Ovary (tissue), 7 donors: ENCODE measurements at regions not wholly inside any gene's neighbourhood (a gene's known extent, or its start where the extent isn't known, plus 50 kb on each side); places are given as distances from the start of the nearest gene placed in this dataset.

Experiments used
- DNase-seq, 5 donors: peaks; one replicate each; pipeline ENCODE4 v3.0.0-alpha.2; 2019 to 2020
- H3K27ac ChIP-seq, 2 donors: fragments of 200-600 bp; one replicate each; pipeline versions ENCODE4 v1.5.1 to v1.8.0; 2019 to 2022
- H3K27me3 ChIP-seq: fragments of 200-600 bp; one replicate; pipeline ENCODE4 v1.8.0; 2022
- H3K36me3 ChIP-seq: fragments of 200-600 bp; sonication (generic); one replicate; pipeline ENCODE4 v1.5.1; 2019
- H3K4me1 ChIP-seq: one replicate; pipeline ENCODE4 v1.8.1; 2013; ENCODE audit warnings: mild to moderate bottlenecking, moderate library complexity; ENCODE audit not compliant: insufficient read depth
- H3K4me3 ChIP-seq: fragments of 200-600 bp; sonication (generic); one replicate; pipeline ENCODE4 v1.5.1; 2017
- H3K9me3 ChIP-seq, 2 donors: fragments of 200-600 bp in 1 of 2; sonication (generic) in 1 of 2; one replicate each; pipeline versions ENCODE4 v1.5.1 to v1.8.1; 2013 to 2019; ENCODE audit warnings: mild to moderate bottlenecking in 1 of 2, moderate library complexity in 1 of 2
- CTCF ChIP-seq, 3 donors: fragments of 450-650 bp in 2 of 3; fragments of 200-600 bp in 1 of 3; IDR thresholded peaks; one replicate each; pipeline versions ENCODE4 v1.5.1 to v1.8.0; 2016 to 2022; ENCODE audit warnings: antibody characterized with exemption in 3 of 3, mild to moderate bottlenecking in 1 of 3
- EP300 ChIP-seq: sonication (generic); formaldehyde crosslinking; IDR thresholded peaks from one replicate; pipeline ENCODE4 v1.6.1; 2017; ENCODE audit warnings: antibody characterized with exemption
- POLR2A ChIP-seq: fragments of 450-650 bp; IDR thresholded peaks from one replicate; pipeline ENCODE4 v1.6.1; 2017; ENCODE audit warnings: antibody characterized with exemption, mild to moderate bottlenecking, moderate library complexity
- WGBS, 3 donors: extraction: QIAGEN DNeasy Blood & Tissue Kit in 1 of 3; methylation state at CpG; one replicate each; pipeline versions ENCODE4 v1.1.5 to v1.1.7; 2013 to 2017; 5-methylcytosine and 5-hydroxymethylcytosine counted together
- intact Hi-C, 4 donors: fragments of 100-400 bp; cut with DNase I; formaldehyde crosslinking; loops; one replicate each; pipeline versions ENCODE4 v1.11.0 to v1.15.1; 2022 to 2023
- donor health status: DM: no; HTN: no; CAD: no; lungs with moderate emphysema.
- donor health status: DM: no; HTN: no; CAD: no.
- donor health status: Bipolar disorder and iron deficiency.
- donor health status: DM: no; HTN: no; CAD: no.
- donor health status: DM: yes; HTN: yes; CAD: no.

- Histone ChIP-seq H3K4me1 (no peaks in the 10 kb centered on the region), H3K4me3 (no peak overlapping the region), H3K36me3 (no peaks in the 10 kb centered on the region), H3K9me3 (no peaks in the 10 kb centered on the region), H3K27ac (no peak overlapping the region), H3K27me3 (no peaks in the 10 kb centered on the region)
- TF ChIP-seq EP300: no peak
- TF ChIP-seq CTCF (IDR thresholded peaks at IDR 0.05): no peak
- TF ChIP-seq POLR2A: no peak
- WGBS, 3 donors: 69 to 73% (median 71%) methylated on average over 8 of the region's 8 CpGs
- no peak for DNase-seq
- intact Hi-C loops: no loop called here
These were observed 1104.9 kb upstream of the SLC10A2 start for GRCh38 chr13:104170980-104171555.

- TF ChIP-seq POLR2A (no peak), EP300 (no peak), CTCF (IDR thresholded peaks at IDR 0.05) (no peak)
- Histone ChIP-seq H3K27me3 (no peaks in the 10 kb centered on the region), H3K4me1 (no peaks in the 10 kb centered on the region), H3K9me3 (no peaks in the 10 kb centered on the region), H3K36me3 (no peaks in the 10 kb centered on the region), H3K4me3 (no peak overlapping the region), H3K27ac (no peak overlapping the region)
- intact Hi-C loops: loop anchor here in 1 of 4 donors (10.0 kb wide), 1 partner anchor 869 kb away; no protein-coding TSS in a partner anchor
- 72 to 82% (median 78%) methylated on average over 4 of the region's 4 CpGs for WGBS, 3 donors
- no peak for DNase-seq
These were observed 1097.8 kb upstream of the SLC10A2 start for GRCh38 chr13:104163866-104164630.

- no peaks in the 10 kb centered on the region for H3K9me3 ChIP-seq
- intact Hi-C loops: loop anchor here in 1 of 4 donors (10.0 kb wide), 1 partner anchor 866 kb away; no protein-coding TSS in a partner anchor
These were observed 1094.3 kb upstream of the SLC10A2 start for GRCh38 chr13:104160536-104160935.

More at GRCh38 chr13:104160536-104160935, 1094.3 kb upstream of the SLC10A2 start:
- Histone ChIP-seq H3K27me3 (no peaks in the 10 kb centered on the region), H3K4me3 (no peak overlapping the region), H3K27ac (no peak overlapping the region), H3K36me3 (no peaks in the 10 kb centered on the region), H3K4me1 (no peaks in the 10 kb centered on the region)
- WGBS, 3 donors: 96 to 98% (median 97%) methylated on average over 1 of the region's 1 CpG
- TF ChIP-seq POLR2A (no peak), CTCF (IDR thresholded peaks at IDR 0.05) (no peak), EP300 (no peak)
- no peak for DNase-seq
